Pulmonary artery endothelial cell (primary cell): ENCODE measurements at regions not wholly inside any gene's neighbourhood (a gene's known extent, or its start where the extent isn't known, plus 50 kb on each side); places are given as distances from the start of the nearest gene placed in this dataset.

Experiments
- DNase-seq: peaks from one replicate; pipeline ENCODE4 v3.0.0-alpha.2; 2011; ENCODE audit warnings: low read depth, low spot score

DNA sequence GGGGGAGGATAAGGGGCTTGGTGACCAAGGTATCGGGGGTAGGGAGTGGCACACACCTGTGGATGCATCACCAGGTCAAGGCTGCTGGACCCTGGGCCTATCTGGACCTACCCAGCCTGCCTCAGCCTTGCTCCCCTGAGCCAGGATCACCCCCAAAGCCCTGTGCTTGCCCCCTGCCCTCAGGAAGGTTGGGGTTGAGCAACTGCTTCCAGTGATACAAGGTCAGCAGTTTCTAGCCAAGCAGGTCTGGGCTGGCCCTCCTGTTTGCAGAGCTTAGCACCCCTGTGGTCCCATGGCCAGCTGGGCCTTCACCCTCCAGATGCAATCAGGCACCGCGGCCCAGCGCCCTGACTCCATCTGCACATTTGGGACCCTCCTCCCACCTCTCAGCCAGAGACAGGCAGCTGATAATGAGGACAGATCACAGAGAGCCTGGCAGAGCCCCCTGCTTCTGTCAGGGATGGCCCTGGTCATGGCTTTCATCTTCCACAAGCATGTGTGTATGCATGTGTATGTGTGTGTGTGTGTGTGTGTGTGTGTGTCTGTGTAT lies 154.6 kb downstream of the TFCP2L1 start:
- no peak for DNase-seq

DNA sequence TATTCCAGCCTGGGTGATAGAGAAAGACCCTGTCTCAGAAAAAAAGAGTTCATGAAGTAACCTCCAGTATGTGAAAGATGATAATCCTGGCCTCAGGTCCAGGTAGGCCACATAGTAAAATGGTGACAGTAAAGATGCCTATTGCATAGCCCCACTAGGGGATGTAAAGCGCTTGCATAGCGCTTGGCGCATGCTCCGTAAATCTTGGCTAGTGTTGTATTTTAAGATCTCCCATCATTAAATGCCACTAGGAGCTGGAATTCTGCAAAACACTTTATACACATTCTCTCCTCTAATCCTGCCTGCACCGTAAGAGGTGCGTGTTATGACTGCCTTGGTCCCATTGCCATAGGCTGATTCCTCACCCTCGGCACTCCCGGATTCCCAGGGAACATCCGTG lies 153.6 kb downstream of the TFCP2L1 start:
- DNase-seq: no peak

DNA sequence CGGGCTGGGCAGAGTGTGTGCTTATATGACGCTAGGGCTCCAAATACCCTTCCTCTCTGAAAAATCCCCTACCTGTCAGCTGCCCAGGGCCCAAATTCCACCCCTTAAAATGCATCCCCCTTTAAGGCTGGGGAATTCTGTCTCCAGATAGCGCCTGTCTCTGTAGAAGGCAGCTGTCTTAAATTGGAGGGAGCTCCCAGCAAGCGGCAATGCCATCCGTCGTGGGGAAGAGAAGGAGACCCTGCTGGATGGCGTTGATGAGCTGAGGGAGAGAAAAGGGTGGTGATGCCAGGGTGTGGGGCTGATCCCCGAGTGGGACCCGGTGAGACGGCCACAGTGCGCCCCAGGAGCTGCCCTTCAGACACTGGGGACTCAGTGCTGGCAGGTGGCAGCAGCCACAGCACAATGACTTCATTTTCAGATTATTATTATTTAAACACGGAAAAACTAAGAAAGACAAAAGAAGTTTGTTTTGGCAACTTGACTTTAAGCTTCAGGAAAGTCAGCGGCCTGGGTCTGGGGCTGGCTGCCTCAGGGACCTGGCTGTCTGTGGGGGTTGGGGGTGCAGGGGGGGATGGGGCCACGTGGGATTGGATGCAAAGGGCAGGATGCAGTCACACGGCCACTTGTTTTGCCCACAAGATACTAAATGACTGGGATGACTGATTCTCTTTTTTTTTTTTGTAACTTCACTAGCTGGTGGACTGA lies 152.8 kb downstream of the TFCP2L1 start:
- DNase-seq: no peak

DNA sequence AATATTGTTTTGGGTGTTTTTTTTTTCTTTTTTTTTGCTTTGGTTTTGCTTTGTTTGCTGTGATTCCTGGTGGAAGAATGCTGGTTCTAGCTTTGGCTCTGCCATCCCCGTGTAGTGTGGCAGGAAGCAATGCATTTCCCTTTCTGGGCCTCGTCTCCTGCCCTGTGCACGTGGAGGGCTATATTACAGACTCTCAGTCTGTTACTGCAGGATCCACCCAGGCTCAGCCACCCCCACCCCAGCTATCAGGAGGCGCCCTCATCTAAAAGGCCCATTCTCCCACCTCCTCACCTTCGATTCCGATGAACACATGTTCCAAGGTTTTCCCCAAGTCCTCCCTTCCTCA lies 152.3 kb downstream of the TFCP2L1 start:
- no peak for DNase-seq

DNA sequence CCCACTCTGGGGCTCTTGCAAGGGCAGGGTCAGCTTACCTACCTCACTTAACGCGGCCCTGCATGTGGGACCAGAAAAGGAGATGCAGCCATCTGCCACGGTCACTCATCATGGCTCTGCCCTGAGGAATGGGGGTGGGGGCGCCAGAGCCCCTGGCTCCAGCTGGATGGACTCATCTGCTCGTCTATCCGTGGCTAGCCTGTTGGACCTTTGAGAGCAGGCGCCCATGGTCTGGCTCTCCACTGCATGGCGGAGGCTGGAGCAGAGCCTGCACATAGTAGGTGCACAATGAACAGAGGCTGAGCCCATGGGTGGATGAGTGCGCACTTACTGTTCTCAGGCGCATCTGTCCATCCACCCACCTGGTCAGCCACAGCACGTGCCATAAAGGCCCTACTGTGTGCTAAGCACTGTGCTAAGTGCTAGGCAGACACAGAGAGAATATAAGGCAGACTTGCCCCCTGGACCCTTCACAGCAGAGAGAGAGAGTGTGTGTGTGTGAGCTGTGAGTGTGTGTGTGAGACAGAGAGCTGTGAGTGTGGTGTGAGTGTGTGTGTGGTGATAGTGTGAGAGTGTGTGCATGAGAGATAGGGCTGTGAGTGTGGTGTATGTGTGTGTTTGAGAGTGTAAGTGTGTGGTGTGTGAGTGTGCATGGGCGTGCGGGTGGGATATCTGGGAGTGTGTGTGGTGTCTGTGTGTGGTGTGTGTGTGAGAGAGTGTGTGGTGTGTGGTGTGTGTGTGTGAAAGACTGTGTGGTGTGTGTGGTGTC lies 151.3 kb downstream of the TFCP2L1 start:
- DNase-seq: no peak

DNA sequence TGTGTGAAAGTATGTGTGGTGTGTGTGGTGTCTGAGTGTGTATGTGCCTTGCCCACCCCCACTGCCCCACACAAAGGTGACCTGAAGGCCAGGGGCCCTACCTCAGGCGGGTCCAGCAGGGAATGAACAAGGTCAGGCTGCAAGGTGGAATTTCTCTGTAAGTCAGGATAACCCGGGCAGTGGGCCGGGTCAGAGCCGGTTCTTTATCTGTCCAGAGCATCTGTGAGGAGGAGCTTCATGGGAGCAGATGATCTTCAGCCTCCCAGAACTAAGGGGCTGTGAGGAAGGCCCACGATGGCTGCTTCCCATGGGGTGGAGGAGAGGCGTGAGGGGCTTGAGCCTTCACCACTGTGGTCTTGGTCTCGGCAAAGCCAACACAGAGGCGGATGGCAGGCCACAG lies 150.3 kb downstream of the TFCP2L1 start:
- DNase-seq: no peak

DNA sequence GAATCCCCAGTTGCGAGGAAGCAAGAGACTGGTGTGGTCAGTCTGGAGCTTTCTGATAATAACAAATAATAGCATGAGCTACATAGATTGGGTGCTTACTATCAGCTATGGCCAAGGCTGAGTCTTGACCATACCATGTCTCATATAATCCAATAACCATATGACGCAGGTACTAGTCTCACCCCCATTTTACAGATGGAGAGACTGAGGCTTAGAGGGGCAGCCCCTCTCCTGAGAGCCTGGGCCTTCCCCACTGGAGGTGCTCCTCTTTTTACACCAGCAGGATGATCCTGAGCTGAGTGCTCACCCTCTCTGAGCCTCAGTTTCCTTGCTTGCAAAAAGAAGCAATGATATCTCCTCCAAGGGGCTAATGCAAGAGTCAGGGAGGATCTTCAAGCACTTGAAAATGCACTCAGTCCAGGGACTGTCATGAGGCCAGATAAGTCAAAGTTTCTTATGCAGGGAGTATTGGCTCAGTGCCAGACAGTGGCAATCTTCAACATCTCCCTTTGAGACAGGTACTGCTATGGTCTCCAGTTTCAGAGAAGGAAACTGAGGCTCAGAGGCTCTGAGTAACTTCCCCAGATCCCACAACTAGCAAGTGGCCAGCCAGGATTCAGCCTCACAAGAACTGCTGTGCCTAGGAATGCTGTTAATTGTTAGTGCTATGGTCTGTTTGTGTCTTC lies 149.7 kb downstream of the TFCP2L1 start:
- DNase-seq: no peak

DNA sequence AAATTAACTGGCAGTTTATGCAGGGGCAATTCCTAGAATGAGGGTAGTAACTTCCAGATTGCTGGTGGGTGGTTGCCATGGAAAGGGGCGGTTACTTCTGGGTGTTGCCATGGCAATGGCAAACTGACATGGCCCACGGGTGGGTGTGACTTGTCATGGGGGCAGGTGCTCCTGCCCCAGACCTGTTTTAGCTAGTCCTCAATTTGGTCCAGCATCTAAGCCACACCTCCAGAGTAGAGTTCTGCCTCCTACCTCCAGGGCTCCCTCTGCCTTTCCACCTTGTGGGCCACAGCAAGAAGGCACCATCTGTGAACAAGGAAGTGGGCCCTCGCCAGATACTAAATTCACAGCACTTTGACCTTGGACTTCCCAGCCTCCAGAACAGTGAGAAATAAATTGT lies 148.7 kb downstream of the TFCP2L1 start:
- DNase-seq: no peak

DNA sequence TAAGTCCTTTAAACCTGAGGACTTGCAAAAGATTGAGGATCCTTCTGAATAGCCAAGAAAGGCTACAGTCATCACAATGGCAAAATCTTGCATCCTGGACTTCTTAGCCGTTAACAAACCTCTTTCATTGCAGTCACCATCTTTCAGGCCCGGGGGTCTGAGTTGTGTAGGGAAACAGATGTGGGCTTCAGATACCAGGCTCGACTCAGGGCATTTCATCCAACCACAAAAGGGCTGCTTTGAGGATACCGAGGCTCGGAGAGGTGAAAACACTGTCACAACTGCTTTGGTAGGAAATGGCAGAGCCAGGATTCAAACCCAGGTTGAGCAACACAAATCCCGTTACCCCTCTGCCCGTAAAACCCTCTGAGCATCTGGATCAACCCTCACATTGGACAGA lies 147.4 kb downstream of the TFCP2L1 start:
- DNase-seq: no peak

DNA sequence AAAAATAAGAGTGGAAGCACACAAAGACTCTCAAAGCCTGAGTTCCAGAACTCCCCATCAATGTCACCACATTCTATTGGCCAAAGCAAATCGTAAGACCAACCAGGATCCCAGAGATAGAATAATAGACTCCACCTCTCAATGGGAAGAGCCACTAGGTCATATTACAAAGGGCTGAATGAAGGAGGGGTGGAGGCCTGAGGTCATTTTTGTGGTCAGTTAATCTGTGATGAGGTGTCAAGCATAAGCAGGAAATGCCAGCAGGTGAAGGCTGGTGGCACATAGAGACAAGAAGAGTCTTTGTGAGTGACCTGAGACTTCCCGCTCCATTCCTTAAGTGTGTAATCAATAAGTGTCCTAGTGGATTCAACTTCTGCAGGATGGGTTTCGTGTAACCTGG lies 144.3 kb downstream of the TFCP2L1 start:
- DNase-seq: no peak

DNA sequence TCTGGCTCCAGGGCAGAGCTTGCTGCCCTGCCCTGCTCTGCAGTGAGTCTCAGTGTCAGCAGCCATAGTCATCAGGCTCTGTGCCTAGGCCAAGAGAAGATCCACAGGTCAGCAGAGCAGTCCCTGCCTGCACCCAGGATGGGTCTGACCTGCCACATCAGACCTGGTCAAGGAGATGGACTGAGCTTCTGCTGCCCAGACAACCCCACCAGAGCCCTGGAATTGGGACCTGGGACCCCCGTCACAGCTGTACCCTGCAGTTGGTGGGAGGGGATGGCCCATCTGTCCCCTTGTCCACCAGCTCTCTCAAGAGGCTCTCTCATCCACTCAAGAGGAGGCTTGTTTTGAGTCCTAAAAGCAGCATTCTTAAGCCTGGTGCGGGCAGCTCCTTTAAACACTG lies 142.6 kb downstream of the TFCP2L1 start:
- DNase-seq: no peak

DNA sequence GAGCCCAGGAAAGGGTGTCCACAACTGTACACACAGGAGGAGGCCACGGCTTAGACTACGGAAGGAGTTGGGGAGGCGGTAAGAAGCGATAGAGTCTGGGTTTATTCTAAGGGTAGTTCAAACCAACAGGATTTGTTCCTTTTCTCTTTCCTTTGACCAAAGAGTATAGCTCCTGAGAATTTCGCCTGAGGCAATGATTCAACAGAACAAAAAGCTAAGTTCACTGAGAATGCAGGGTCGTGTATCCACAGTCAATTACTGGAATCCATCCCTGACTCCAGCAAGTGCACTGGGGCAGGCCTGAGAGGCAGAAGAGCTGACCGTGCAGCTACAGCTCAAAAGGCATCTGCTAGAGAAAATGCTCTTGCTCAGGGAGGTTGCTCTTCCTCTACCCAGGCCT lies 140.9 kb downstream of the TFCP2L1 start:
- no peak for DNase-seq

DNA sequence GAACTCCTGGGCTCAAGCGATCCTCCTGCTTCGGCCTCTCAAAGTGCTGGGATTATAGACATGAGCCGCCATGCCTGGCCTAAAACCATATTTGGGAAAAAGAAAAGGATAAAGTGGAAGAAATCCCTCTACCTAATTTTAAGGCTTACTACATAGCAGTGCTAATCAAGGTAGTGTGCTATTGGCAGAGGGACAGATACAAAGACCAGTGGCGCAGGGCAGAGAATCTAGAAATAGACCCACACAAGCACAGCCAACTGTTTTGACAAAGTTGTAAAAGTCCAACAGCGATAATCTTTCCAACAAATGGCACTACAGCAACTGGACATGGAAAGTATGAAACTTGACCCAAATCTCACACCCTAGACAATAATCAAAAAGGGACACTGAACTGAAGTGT lies 138.4 kb downstream of the TFCP2L1 start:
- DNase-seq: no peak

DNA sequence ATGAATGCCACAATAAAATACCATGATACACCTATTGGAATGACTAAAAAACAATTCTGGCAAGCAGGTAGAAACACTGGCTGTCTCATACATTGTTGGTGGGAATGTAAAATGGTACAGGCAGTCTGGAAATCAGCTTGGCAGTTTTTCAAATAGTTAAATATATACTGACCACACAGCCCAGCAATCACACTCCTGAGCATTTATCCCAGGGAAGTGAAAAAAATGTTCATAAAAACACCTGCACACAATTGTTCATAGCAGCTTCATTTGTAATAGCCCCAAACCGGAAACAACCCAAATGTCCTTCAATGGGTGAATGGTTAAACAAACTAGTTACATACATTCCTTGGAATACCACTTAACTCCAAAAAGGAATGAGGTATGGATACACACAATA lies 137.2 kb downstream of the TFCP2L1 start:
- no peak for DNase-seq

DNA sequence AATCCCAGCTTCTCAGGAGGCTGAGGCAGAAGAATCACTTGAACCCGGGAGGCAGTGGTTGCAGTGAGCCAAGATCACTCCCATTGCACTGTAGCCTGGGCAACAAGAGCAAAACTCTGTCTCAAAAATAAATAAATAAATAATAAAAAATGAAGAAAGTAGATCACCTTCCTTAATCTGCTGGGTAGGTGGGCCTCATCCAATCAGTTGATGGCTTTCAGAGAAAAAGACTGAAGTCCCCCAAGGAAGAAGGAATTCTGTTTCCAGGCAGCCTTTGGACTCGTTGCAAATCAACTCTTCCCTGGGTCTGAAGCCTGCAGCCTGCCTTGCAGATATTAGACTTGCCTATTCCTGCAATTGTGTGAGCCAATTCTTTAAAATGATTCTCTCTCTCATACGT lies 136.5 kb downstream of the TFCP2L1 start:
- DNase-seq: no peak

DNA sequence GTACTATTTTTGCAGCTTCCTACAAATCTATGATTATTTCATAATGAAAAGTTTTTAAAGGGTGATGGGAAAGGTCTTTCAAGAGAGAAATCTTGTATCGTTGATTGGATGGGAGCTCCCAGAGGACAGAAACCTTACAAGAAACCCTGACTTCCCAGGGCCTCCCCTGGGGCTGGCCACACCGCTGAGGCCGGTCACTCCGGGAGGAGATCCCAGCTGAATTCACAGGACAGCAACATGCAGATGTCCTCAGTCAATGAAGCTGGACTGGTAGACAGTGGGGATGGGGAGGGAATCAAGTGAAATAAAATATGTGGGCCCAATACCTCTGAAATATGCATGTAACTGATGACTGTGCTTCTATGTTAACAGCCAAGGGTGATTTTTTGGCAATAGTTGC lies 135.6 kb downstream of the TFCP2L1 start:
- DNase-seq: no peak

DNA sequence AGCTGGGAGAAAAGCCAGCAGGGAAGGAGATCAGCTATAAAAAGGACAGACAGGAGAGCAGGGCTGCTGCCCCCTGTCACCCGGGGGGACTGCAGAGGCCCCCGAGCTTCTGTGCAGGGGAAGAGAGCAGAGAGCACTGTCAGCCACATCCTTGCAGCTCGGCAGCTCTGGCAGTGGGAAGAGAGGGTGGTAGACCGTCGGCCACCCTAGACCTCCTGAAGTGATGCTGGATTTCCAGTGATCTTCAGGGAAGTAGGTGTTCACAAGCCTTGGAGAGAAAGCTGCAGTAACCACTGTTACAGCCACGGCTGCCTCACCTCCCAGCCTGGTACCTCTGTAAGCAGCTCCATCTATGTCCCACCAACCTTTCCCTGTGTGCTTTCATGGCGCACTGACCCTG lies 134.9 kb downstream of the TFCP2L1 start:
- no peak for DNase-seq

DNA sequence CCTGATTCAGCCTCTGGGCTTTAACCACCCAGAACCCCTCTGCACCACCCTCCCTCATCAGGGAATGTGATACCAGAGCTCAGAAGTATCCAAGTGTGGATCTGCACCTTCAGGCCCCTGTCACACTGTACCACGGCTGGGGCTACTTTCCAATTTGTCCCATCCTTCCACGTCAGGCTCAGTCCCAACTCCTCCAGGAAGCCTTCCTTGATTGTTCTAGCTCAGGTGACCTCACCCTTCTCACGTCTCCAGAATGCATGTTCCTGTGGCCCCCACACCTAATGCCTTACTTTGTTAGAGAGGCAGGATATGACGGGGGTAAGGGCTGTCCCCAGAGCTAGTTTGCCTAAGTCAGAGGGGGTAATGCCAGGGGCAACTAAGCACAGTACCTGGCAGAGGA lies 134.3 kb downstream of the TFCP2L1 start:
- DNase-seq: no peak

DNA sequence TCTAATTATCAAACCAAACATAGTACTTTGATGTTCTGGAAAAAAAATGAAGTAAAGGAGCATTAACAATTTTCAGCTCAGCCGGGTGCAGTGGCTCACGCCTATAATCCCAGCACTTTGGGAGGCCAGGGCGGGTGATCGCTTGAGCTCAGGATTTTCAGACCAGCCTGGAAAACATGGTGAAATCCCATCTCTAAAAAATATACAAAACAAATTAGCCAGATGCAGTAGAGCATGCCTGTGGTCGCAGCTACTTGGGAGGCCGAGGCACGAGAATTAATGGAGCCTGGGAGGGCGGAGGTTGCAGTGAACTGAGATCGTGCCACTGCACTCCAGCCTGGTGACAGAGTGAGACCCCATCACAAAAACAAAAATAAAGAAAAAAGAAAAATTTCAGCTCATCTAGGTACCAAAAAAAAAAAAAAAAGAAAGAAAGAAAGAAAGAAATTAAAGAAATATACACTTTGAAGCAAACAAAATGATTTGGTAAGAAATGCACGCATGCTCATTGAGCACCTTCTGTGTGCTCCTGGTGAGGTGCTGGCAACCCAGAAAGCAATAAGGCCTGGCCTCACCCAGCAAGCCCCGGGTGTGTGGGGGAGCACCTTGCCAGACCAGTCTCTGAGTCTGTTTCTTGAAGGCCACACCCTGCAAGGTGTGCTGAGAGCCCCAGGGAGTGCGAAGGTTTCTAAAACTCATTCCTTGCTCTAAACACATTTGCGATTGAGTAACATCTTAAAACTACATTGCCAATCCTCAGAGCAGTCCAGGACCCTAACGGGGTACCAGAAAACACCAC lies 133.5 kb downstream of the TFCP2L1 start:
- no peak for DNase-seq

DNA sequence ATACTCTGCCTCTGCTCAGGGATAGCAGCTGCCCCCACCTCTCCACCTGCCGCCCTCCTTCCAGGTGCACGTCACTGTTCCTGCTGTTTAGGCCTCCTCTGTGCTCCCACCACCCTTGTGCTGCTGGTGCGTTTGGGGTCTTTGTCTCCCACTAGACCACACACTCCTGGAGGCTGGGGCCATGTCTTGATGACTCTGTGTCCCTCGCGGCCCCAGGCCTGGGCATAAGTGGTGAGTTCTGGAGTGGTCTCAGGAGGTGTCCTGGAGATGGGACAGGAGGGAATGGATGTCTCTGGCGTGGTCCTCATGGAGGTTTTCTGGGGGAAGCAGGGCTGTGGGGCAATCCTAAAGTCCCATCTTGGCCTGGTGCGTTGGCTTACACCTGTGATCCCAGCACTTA lies 132.1 kb downstream of the TFCP2L1 start:
- DNase-seq: no peak

DNA sequence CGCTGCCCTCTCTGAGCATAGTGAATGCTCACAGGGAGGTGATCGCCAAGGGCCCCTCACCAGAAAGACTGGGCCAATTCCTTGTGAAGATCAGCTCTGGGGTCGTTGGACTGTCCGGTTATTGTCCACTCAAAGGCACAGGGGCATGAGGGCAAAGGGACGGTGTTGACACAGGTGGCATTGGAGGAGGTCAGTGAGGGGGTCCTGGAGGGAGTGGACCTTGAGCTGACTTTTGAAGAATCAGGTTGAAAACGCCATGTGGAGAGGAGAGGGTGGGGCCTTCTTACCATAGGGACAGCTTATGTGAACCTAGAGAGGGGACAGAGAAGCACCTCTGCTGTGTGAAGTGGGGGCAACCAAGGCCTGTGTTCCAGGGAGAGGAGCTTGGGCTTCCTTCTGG lies 131.5 kb downstream of the TFCP2L1 start:
- DNase-seq: no peak
